Psoas muscle (tissue), 7 donors: ENCODE measurements at regions not wholly inside any gene's neighbourhood (a gene's known extent, or its start where the extent isn't known, plus 50 kb on each side); places are given as distances from the start of the nearest gene placed in this dataset.

Experiments
- ATAC-seq, 4 donors: fragments of 200-7000 bp; cut with Tn5 transposase; one replicate each; pipeline ENCODE4 v1.9.1; 2020; ENCODE audit warnings: moderate library complexity in 3 of 4, mild to moderate bottlenecking in 2 of 4
- DNase-seq, 2 donors: peaks; one replicate each; pipeline ENCODE4 v3.0.0-alpha.2; 2020
- H3K27ac ChIP-seq: fragments of 200-600 bp; one replicate; pipeline ENCODE4 v1.8.0; 2022
- H3K27me3 ChIP-seq, 3 donors: fragments of 200-600 bp in 1 of 3; one replicate each; pipeline versions ENCODE4 v1.6.1 to v1.8.0; 2013 to 2022; ENCODE audit warnings: low read length in 2 of 3, mild to moderate bottlenecking in 2 of 3, moderate library complexity in 1 of 3; ENCODE audit not compliant: insufficient read depth in 3 of 3
- H3K36me3 ChIP-seq, 2 donors: fragments of 200-600 bp in 1 of 2; one replicate each; pipeline versions ENCODE4 v1.6.1 to v1.8.0; 2013 to 2022; ENCODE audit warnings: low read depth in 1 of 2, mild to moderate bottlenecking in 1 of 2, moderate library complexity in 1 of 2; ENCODE audit not compliant: insufficient read depth in 1 of 2
- H3K4me1 ChIP-seq: fragments of 200-600 bp; one replicate; pipeline ENCODE4 v1.8.0; 2022
- H3K4me3 ChIP-seq: fragments of 200-600 bp; one replicate; pipeline ENCODE4 v1.8.0; 2022; ENCODE audit warnings: mild to moderate bottlenecking
- H3K9me3 ChIP-seq: fragments of 200-600 bp; one replicate; pipeline ENCODE4 v1.8.0; 2022
- CTCF ChIP-seq: fragments of 200-600 bp; IDR thresholded peaks from one replicate; pipeline ENCODE4 v1.8.0; 2022; ENCODE audit warnings: antibody characterized with exemption
- WGBS, 3 donors: extraction: QIAGEN DNeasy Blood & Tissue Kit; methylation state at CpG; one replicate each; pipeline versions ENCODE4 v1.1.6 to v1.1.7; 2013; 5-methylcytosine and 5-hydroxymethylcytosine counted together
- intact Hi-C, 2 donors: fragments of 100-400 bp; cut with DNase I; formaldehyde crosslinking; loops; one replicate each; pipeline versions ENCODE4 v1.11.0 to v1.14.2; 2022
- donor health status: healthy with polysubstance abuse.
- donor health status: DM: no; HTN: no; CAD: no; lungs with moderate emphysema.
- donor health status: Bipolar disorder and iron deficiency.
- donor health status: healthy.
- donor health status: DM: yes; HTN: yes; CAD: no.
- donor health status: DM: no; HTN: no; CAD: no.
- donor health status: DM: yes; HTN: yes; CAD: no.

GRCh38 chr11:111185266-111185665 is 60.3 kb upstream of the POU2AF2 start:
- 37 to 55% (median 52%) methylated on average over 2 of the region's 2 CpGs for WGBS, 3 donors
- no peak for ATAC-seq

GRCh38 chr11:111183706-111184105 is 61.8 kb upstream of the POU2AF2 start:
- Histone ChIP-seq H3K4me3 (no peak overlapping the region), H3K9me3 (no peaks in the 10 kb centered on the region), H3K4me1 (no peaks in the 10 kb centered on the region), H3K27ac (no peak overlapping the region), H3K27me3 (no peaks in the 10 kb centered on the region), H3K36me3 (no peaks in the 10 kb centered on the region)
- intact Hi-C loops: no loop called here
- TF ChIP-seq CTCF: no peak
- DNase-seq: no peak
- no peak for ATAC-seq

More at GRCh38 chr11:111185266-111185665, 60.3 kb upstream of the POU2AF2 start:
- no peaks in the 10 kb centered on the region for H3K9me3 ChIP-seq
- H3K27ac ChIP-seq: no peak overlapping the region
- no peaks in the 10 kb centered on the region for H3K36me3 ChIP-seq
- no peaks in the 10 kb centered on the region for H3K4me1 ChIP-seq
- no peak for TF ChIP-seq CTCF
- DNase-seq: no peak
- intact Hi-C loops: no loop called here
- no peak overlapping the region for H3K4me3 ChIP-seq
- no peaks in the 10 kb centered on the region for H3K27me3 ChIP-seq

DNA sequence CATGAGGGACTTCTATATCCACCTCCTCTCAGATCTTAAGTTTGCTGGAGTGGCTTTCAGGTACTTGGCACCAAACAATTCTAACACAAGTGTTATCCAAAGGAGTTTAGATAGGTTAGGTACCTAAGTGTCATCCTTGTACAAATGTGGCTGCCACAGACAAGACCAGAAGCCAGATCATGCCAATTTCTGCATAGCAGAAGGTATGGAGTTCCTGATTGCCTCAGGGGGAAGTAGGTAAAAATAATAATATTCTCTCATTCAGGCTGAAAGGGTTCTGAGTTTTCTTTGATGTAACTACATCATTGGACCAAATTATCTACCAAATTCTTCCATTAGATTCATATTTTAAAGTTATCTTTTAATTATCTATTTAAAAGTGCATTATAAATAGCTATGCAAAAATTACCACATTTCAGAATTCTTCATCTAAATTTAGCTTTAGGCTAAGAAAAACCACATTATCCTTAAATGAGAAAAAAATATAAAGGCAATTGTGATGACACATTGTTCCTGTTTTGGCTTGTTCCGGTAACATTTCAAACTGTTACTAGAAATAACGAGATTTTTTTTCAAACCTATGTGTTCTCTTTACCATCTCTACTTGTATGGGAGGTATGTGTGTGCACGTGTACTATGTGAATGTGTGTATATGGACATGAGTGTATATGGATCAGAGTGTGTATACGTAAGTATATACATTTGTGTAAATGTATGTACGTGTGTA is 66.2 kb upstream of the POU2AF2 start:
- H3K4me1 ChIP-seq: no peaks in the 10 kb centered on the region
- DNase-seq (no peak), ATAC-seq (no peak)
- no peaks in the 10 kb centered on the region for H3K9me3 ChIP-seq
- H3K36me3 ChIP-seq: no peaks in the 10 kb centered on the region
- no peak overlapping the region for H3K4me3 ChIP-seq
- whole genome bisulfite sequencing, 3 donors: 65 to 67% (median 66%) methylated on average over 5 of the region's 5 CpGs
- no peaks in the 10 kb centered on the region for H3K27me3 ChIP-seq
- intact Hi-C loops: no loop called here
- TF ChIP-seq CTCF: no peak
- H3K27ac ChIP-seq: no peak overlapping the region

- Histone ChIP-seq H3K9me3 (no peaks in the 10 kb centered on the region), H3K27ac (no peak overlapping the region), H3K36me3 (no peaks in the 10 kb centered on the region), H3K4me1 (no peaks in the 10 kb centered on the region), H3K4me3 (no peak overlapping the region), H3K27me3 (no peaks in the 10 kb centered on the region)
- TF ChIP-seq CTCF: no peak
- DNase-seq (no peak), ATAC-seq (no peak)
- intact Hi-C loops: no loop called here
Measured at GRCh38 chr11:111177037-111177871, 68.3 kb upstream of the POU2AF2 start.
